ENCODE measurements at regions not wholly inside any gene's neighbourhood (a gene's known extent, or its start where the extent isn't known, plus 50 kb on each side); places are given as distances from the start of the nearest gene placed in this dataset.

- TF ChIP-seq CTCF (IDR thresholded peaks at IDR 0.05; ENCODE audit: low read depth, low read length) = no peak
- no peak for TF ChIP-seq EZH2phosphoT487 (IDR thresholded peaks at IDR 0.05; ENCODE audit: low read depth)
These were observed 470.7 kb downstream of the CDK5RAP2 start for GRCh38 chr9:120109242-120109641.

All from OCI-LY3 (cell line).